K562 (cell line): ENCODE measurements at regions not wholly inside any gene's neighbourhood (a gene's known extent, or its start where the extent isn't known, plus 50 kb on each side); places are given as distances from the start of the nearest gene placed in this dataset.

ENCODE experiments used
- ATAC-seq: fragments of 200-7000 bp; cut with Tn5 transposase; 3 replicates; pipeline ENCODE4 v1.9.1; 2020; ENCODE audit warnings: moderate library complexity
- BruUV-seq: library from RNA; stranded (reverse); fragments of 400-500 nt; replicated peaks from 2 replicates; lab custom pipeline; 2021; lab: Mats Ljungman, UMichigan
- CTCF ChIA-PET: fragments of 300-600 bp; formaldehyde crosslinking; extraction: SDS; loops from one replicate; lab custom pipeline; 2021; ENCODE audit warnings: low intra/inter-chr PET ratio; lab: Yijun Ruan, JAX
- POLR2A ChIA-PET: fragments of 300-600, 350-650 bp; sonication (Branson Sonifier 250); formaldehyde crosslinking; extraction: SDS; loops from one replicate; lab custom pipeline; 2021; ENCODE audit warnings: antibody characterized with exemption, inconsistent platforms; lab: Yijun Ruan, JAX
- DNase-seq, 4 experiments: peaks; one replicate each; pipeline versions ENCODE4 v3.0.0 to v3.0.0-alpha.2; 2011 to 2018; ENCODE audit warnings: low spot score in 3 of 4, mixed read lengths in 3 of 4; ENCODE audit errors: extremely low read depth in 1 of 4
- FAIRE-seq: peaks from 2 replicates; lab custom pipeline; 2011; peaks lifted over from hg19 to GRCh38; lab: Jason Lieb, UNC
- H2AFZ ChIP-seq: 2 replicates; pipeline ENCODE4 v1.6.0; 2011; ENCODE audit warnings: low read depth, low read length, control low read depth, inconsistent platforms
- H3K27ac ChIP-seq: fragments of 200-600 bp; 3 replicates; pipeline ENCODE4 v1.8.0; 2011; ENCODE audit warnings: low read depth, mild to moderate bottlenecking, control low read depth, inconsistent platforms, low read length, moderate library complexity, mixed read lengths; ENCODE audit errors: extremely low read depth
- H3K27me3 ChIP-seq, 2 experiments: fragments of 300-600 bp in 1 of 2; 2 replicates in 1 of 2; 3 replicates in 1 of 2; pipeline versions ENCODE4 v1.6.0 to v1.8.0; 2011; ENCODE audit warnings: inconsistent platforms in 2 of 2, low read length in 2 of 2, mild to moderate bottlenecking in 1 of 2, mixed read lengths in 1 of 2, moderate library complexity in 1 of 2; ENCODE audit not compliant: control insufficient read depth in 2 of 2, insufficient read depth in 2 of 2
- H3K36me3 ChIP-seq: fragments of 300-600 bp; 3 replicates; pipeline ENCODE4 v1.8.0; 2011; ENCODE audit warnings: mild to moderate bottlenecking, low read length, inconsistent platforms; ENCODE audit not compliant: control insufficient read depth, insufficient read depth
- H3K4me1 ChIP-seq, 2 experiments: fragments of 200-600 bp in 1 of 2; replicated peaks in 1 of 2; 2 replicates in 1 of 2; 3 replicates in 1 of 2; pipeline versions ENCODE4 v1.5.1 to v1.8.0; 2011; ENCODE audit warnings: inconsistent platforms in 2 of 2, low read length in 2 of 2, mild to moderate bottlenecking in 1 of 2, mixed read lengths in 1 of 2, moderate library complexity in 1 of 2; ENCODE audit not compliant: control insufficient read depth in 2 of 2, insufficient read depth in 2 of 2
- H3K4me2 ChIP-seq: 2 replicates; pipeline ENCODE4 v1.6.1; 2011; ENCODE audit warnings: low read length, control low read depth, inconsistent platforms, mixed read lengths; ENCODE audit not compliant: insufficient read depth
- H3K4me3 ChIP-seq: fragments of 200-600 bp; sonication (generic), shearing (Covaris generic); 2 replicates; pipeline ENCODE4 v1.5.1; 2016; ENCODE audit warnings: control low read depth, inconsistent platforms
- H3K79me2 ChIP-seq: fragments of 200-600 bp; 3 replicates; pipeline ENCODE4 v1.8.0; 2011; ENCODE audit warnings: low read length, inconsistent platforms; ENCODE audit not compliant: control insufficient read depth, insufficient read depth
- H3K9ac ChIP-seq, 2 experiments: 2 replicates each; pipeline versions ENCODE4 v1.6.0 to v1.6.1; 2011; ENCODE audit warnings: low read depth in 2 of 2, low read length in 2 of 2, control low read depth in 1 of 2, inconsistent platforms in 1 of 2, mild to moderate bottlenecking in 1 of 2, mixed read lengths in 1 of 2; ENCODE audit not compliant: insufficient read depth in 1 of 2
- H3K9me1 ChIP-seq: one replicate; pipeline ENCODE4 v1.6.0; 2011; ENCODE audit warnings: inconsistent platforms, mild to moderate bottlenecking, low read length, moderate library complexity; ENCODE audit not compliant: control insufficient read depth, insufficient read depth
- H3K9me3 ChIP-seq: replicated peaks from 2 replicates; pipeline ENCODE4 v1.5.1; 2011; ENCODE audit warnings: low read depth, low read length, inconsistent platforms; ENCODE audit not compliant: control insufficient read depth, insufficient read depth
- H4K20me1 ChIP-seq: replicated peaks from 2 replicates; pipeline ENCODE4 v1.6.1; 2011; ENCODE audit warnings: low read length, inconsistent platforms, mixed read lengths; ENCODE audit not compliant: control insufficient read depth, insufficient read depth
- CCNT2 ChIP-seq: IDR thresholded peaks from 2 replicates; pipeline ENCODE4 v1.6.1; 2011; ENCODE audit warnings: borderline replicate concordance, low read depth, mild to moderate bottlenecking, moderate library complexity, mixed read lengths, low read length; ENCODE audit not compliant: insufficient read length; ENCODE audit errors: extremely low read depth
- CHCHD3 ChIP-seq: fragments of 250-450 bp; sonication (Bioruptor Pico); IDR thresholded peaks from 2 replicates; pipeline ENCODE4 v2.1.2; 2022; ENCODE audit warnings: mild to moderate bottlenecking
- GMEB1 ChIP-seq: fragments of 250-450 bp; sonication (Bioruptor Pico); IDR thresholded peaks from 2 replicates; pipeline ENCODE4 v1.4.0; 2020; ENCODE audit warnings: mild to moderate bottlenecking
- RBBP5 ChIP-seq: fragments of 200-600 bp; sonication (generic); IDR thresholded peaks from 2 replicates; pipeline ENCODE4 v1.6.1; 2012; ENCODE audit warnings: borderline replicate concordance, mild to moderate bottlenecking, low read length, control low read depth, inconsistent platforms; ENCODE audit not compliant: insufficient read depth, poor library complexity, severe bottlenecking
- ZNF12 ChIP-seq: sonication (generic); formaldehyde crosslinking; IDR thresholded peaks from 2 replicates; pipeline ENCODE4 v1.4.0; 2020; ENCODE audit warnings: mild to moderate bottlenecking, missing genetic modification reagents
- WGBS: fragments of 100-300 bp; shearing (Covaris generic); methylation state at CpG from one replicate; pipeline ENCODE4 v1.1.6; 2016; ENCODE audit warnings: low coverage, mixed read lengths; ENCODE audit not compliant: insufficient coverage; ENCODE audit errors: missing lambda C conversion rate; 5-methylcytosine and 5-hydroxymethylcytosine counted together
- in situ Hi-C: fragments of 300-500 bp; cut with MboI; formaldehyde crosslinking; loops from 4 replicates; pipeline ENCODE4 v1.15.0; 2018; ENCODE audit warnings: inconsistent platforms, mixed read lengths
- intact Hi-C: fragments of 100-400 bp; cut with micrococcal nuclease; formaldehyde crosslinking; loops from 2 replicates; pipeline ENCODE4 v1.14.2; 2022
- TF ChIP-seq, protein P1 (sequence below): fragments of 250-450 bp; sonication (Bioruptor Pico); IDR thresholded peaks from 2 replicates; pipeline ENCODE4 v1.6.1; 2021; ENCODE audit warnings: mild to moderate bottlenecking

GRCh38 chr12:127343940-127344339, 923.0 kb upstream of the TMEM132C start:
- BruUV-seq, result no TSS peak
- intact Hi-C loops, result no loop called here
- H4K20me1 ChIP-seq, result no peaks in the 10 kb centered on the region

More at GRCh38 chr12:127343940-127344339, 923.0 kb upstream of the TMEM132C start:
- no peak overlapping the region for H3K4me3 ChIP-seq
- H3K36me3 ChIP-seq, result no peaks in the 10 kb centered on the region
- no peak for ATAC-seq
- in situ Hi-C loops, result no loop called here
- H3K79me2 ChIP-seq, result no peaks in the 10 kb centered on the region
- H3K4me1 ChIP-seq, result no peaks in the 10 kb centered on the region
- H3K27ac ChIP-seq, result no peak overlapping the region
- no peak for DNase-seq
- H3K9me1 ChIP-seq, result no peaks in the 10 kb centered on the region
- WGBS, result 2% methylated on average over 5 of the region's 5 CpGs
- H2AFZ ChIP-seq, result no peak overlapping the region
- no peak for TF ChIP-seq RBBP5
- no peak for TF ChIP-seq CCNT2
- no peak for TF ChIP-seq ZNF12
- no peak for TF ChIP-seq CHCHD3
- TF ChIP-seq, protein P1, sequence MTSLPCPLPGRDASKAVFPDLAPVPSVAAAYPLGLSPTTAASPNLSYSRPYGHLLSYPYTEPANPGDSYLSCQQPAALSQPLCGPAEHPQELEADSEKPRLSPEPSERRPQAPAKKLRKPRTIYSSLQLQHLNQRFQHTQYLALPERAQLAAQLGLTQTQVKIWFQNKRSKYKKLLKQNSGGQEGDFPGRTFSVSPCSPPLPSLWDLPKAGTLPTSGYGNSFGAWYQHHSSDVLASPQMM (CRISPR knock-in tag), result no peak
- no peak for TF ChIP-seq GMEB1 (CRISPR knock-in tag)
- H3K27me3 ChIP-seq, result no peaks in the 10 kb centered on the region
- FAIRE-seq, result no peak
- no peaks in the 10 kb centered on the region for H3K9me3 ChIP-seq
- no peak overlapping the region for H3K4me2 ChIP-seq
- CTCF ChIA-PET, result no interaction called here
- H3K9ac ChIP-seq, result no peak overlapping the region
- POLR2A ChIA-PET, result no interaction called here
